B cell (primary cell): ENCODE measurements at regions not wholly inside any gene's neighbourhood (a gene's known extent, or its start where the extent isn't known, plus 50 kb on each side); places are given as distances from the start of the nearest gene placed in this dataset.

Experiments used
- EZH2 ChIP-seq: IDR thresholded peaks from 2 replicates; pipeline ENCODE4 v1.6.1; 2012; ENCODE audit warnings: borderline replicate concordance, low read depth, mild to moderate bottlenecking, moderate library complexity, low read length; ENCODE audit not compliant: insufficient read depth, poor library complexity, severe bottlenecking
- TF ChIP-seq, protein P1 (sequence below): fragments of 200-600 bp; IDR thresholded peaks from one replicate; pipeline ENCODE4 v1.8.0; 2022; ENCODE audit warnings: antibody characterized with exemption, mild to moderate bottlenecking

DNA sequence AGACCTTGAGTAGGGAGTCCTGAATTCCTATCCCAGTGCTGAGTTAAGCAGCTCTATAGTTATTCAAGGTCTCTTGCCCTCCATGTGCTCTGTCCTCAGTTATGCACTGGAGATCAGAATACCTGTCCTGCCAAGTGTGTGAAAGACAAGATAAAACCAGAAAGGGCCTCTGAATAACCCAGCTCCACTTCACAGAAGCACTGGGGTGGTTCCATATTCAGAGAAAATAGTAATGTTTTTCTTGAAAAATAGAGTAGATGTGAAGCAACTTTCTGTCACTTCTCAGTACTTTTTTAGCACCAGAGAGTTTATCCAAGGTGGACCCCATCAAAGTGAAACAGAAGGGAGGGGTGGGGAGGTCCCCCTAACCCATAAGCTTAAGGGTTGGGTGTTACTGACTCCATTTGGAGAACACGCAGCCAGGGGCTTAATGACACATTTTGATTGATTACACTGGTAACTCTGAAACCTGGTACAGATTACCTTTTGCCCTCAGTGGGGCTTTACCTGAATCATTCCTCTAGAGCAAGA, 509.8 kb upstream of the JARID2 start:
- TF ChIP-seq, protein P1, sequence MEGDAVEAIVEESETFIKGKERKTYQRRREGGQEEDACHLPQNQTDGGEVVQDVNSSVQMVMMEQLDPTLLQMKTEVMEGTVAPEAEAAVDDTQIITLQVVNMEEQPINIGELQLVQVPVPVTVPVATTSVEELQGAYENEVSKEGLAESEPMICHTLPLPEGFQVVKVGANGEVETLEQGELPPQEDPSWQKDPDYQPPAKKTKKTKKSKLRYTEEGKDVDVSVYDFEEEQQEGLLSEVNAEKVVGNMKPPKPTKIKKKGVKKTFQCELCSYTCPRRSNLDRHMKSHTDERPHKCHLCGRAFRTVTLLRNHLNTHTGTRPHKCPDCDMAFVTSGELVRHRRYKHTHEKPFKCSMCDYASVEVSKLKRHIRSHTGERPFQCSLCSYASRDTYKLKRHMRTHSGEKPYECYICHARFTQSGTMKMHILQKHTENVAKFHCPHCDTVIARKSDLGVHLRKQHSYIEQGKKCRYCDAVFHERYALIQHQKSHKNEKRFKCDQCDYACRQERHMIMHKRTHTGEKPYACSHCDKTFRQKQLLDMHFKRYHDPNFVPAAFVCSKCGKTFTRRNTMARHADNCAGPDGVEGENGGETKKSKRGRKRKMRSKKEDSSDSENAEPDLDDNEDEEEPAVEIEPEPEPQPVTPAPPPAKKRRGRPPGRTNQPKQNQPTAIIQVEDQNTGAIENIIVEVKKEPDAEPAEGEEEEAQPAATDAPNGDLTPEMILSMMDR, result no peak
- no peak for TF ChIP-seq EZH2
